ENCODE measurements at regions not wholly inside any gene's neighbourhood (a gene's known extent, or its start where the extent isn't known, plus 50 kb on each side); places are given as distances from the start of the nearest gene placed in this dataset.
A peak's percentile ranks its signal among the peaks of the same experiment; 100 is the strongest.

DNA sequence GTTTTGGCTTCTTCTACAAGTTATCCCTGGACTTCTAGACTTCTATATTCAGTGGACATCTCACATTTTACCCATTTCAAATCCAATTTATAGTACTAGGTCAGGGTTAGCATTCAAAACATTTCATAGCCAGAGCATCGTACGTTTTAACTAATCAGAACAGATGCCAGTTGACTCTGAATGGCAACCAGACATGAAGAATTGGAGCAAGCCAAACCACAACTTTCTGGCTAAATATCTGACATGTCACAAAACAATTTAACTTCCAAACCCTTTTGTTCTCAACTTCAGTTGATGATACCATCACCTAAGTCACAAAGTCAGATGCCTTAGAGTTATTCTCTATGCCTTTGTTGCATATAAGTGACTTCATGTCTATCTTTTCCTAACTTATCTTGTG, 1105.7 kb downstream of the XPNPEP1 start:
- Histone ChIP-seq H3K27ac (ENCODE audit: low read length) (peak overlapping the region; percentile 35), H2AFZ (ENCODE audit: low read depth, low read length) (no peak overlapping the region), H3K4me3 (ENCODE audit: low read length) (no peak overlapping the region), H3K4me2 (ENCODE audit: low read length) (no peak overlapping the region), H3F3A (ENCODE audit: insufficient read depth, low read length, poor library complexity, severe bottlenecking) (no peaks in the 10 kb centered on the region), H3K9me2 (ENCODE audit: insufficient read depth, low read length) (no peaks in the 10 kb centered on the region), H3K9me3 (ENCODE audit: low read length) (no peaks in the 10 kb centered on the region), H3K79me2 (replicated peaks; ENCODE audit: insufficient read depth, low read length) (no peaks in the 10 kb centered on the region), H3K36me3 (ENCODE audit: insufficient read depth, low read length) (no peaks in the 10 kb centered on the region), H4K20me1 (ENCODE audit: insufficient read depth) (no peaks in the 10 kb centered on the region), H3K27me3 (ENCODE audit: insufficient read depth, low read depth, low read length) (no peaks in the 10 kb centered on the region), H3K9ac (ENCODE audit: low read length) (no peak overlapping the region)
- TF ChIP-seq EZH2 (IDR thresholded peaks at IDR 0.05; ENCODE audit: borderline replicate concordance, insufficient read depth, low read length, poor library complexity, severe bottlenecking), result no peak
- no peak for TF ChIP-seq SMC3 (conservative IDR thresholded peaks at IDR 0.05; ENCODE audit: poor library complexity)
- TF ChIP-seq EP300 (conservative IDR thresholded peaks at IDR 0.05; ENCODE audit: poor library complexity, severe bottlenecking), result no peak
- no peak for TF ChIP-seq CTCF (IDR thresholded peaks at IDR 0.05; ENCODE audit: poor library complexity, severe bottlenecking)

- TF ChIP-seq EP300 (conservative IDR thresholded peaks at IDR 0.05; ENCODE audit: poor library complexity, severe bottlenecking) (peak; percentile 74), REST (IDR thresholded peaks at IDR 0.05; ENCODE audit: borderline replicate concordance) (peak; percentile 61), POLR2AphosphoS5 (IDR thresholded peaks at IDR 0.05) (peak; percentile 49), RAD21 (conservative IDR thresholded peaks at IDR 0.05) (no peak), SMC3 (conservative IDR thresholded peaks at IDR 0.05; ENCODE audit: poor library complexity) (peak; percentile 12)
- H3F3A ChIP-seq (ENCODE audit: insufficient read depth, low read length, poor library complexity, severe bottlenecking), result no peaks in the 10 kb centered on the region
- no peaks in the 10 kb centered on the region for H3K27me3 ChIP-seq (ENCODE audit: insufficient read depth, low read depth, low read length)
- no peak overlapping the region for H3K4me2 ChIP-seq (ENCODE audit: low read length)
- H3K27ac ChIP-seq (ENCODE audit: low read length), result peak overlapping the region; percentile 35
- H3K4me3 ChIP-seq (ENCODE audit: low read length), result no peak overlapping the region
- H3K36me3 ChIP-seq (ENCODE audit: insufficient read depth, low read length), result no peaks in the 10 kb centered on the region
- no peaks in the 10 kb centered on the region for H3K79me2 ChIP-seq (replicated peaks; ENCODE audit: insufficient read depth, low read length)
- no peak overlapping the region for H3K9ac ChIP-seq (ENCODE audit: low read length)
- no peaks in the 10 kb centered on the region for H3K9me3 ChIP-seq (ENCODE audit: low read length)
- H2AFZ ChIP-seq (ENCODE audit: low read depth, low read length), result no peak overlapping the region
- H3K9me2 ChIP-seq (ENCODE audit: insufficient read depth, low read length), result no peaks in the 10 kb centered on the region
- no peaks in the 10 kb centered on the region for H4K20me1 ChIP-seq (ENCODE audit: insufficient read depth)
Measured at GRCh38 chr10:108817135-108817534, 1106.2 kb downstream of the XPNPEP1 start.

DNA sequence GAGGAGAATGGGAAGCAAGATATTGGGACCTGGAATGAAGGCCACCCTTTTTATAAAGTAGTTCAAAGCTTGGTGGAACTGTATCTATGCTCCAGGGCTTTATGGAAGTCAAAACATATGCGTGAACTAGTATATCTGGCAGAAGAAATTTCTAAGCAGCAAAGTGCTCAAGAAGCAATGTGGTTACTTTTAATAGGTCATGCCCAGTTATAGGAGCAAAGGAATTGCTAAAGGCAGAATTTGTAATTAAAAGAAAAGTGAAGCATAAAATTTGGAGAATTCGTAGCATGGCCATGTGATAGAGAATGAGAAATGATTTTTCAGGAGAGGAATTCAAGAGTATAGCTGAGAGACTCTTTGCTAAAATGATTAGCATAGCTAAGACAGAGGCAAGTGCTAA, 1110.4 kb downstream of the XPNPEP1 start:
- Histone ChIP-seq H3K4me2 (ENCODE audit: low read length) (no peak overlapping the region), H3K9me2 (ENCODE audit: insufficient read depth, low read length) (no peaks in the 10 kb centered on the region)

More for the DNA sequence above, 1110.4 kb downstream of the XPNPEP1 start:
- Histone ChIP-seq H3K9ac (ENCODE audit: low read length) (no peak overlapping the region), H3K9me3 (ENCODE audit: low read length) (no peaks in the 10 kb centered on the region), H3K79me2 (replicated peaks; ENCODE audit: insufficient read depth, low read length) (no peaks in the 10 kb centered on the region), H2AFZ (ENCODE audit: low read depth, low read length) (no peak overlapping the region), H3K36me3 (ENCODE audit: insufficient read depth, low read length) (no peaks in the 10 kb centered on the region), H4K20me1 (ENCODE audit: insufficient read depth) (no peaks in the 10 kb centered on the region), H3K27me3 (ENCODE audit: insufficient read depth, low read depth, low read length) (no peaks in the 10 kb centered on the region), H3K4me3 (ENCODE audit: low read length) (no peak overlapping the region), H3K27ac (ENCODE audit: low read length) (no peak overlapping the region), H3F3A (ENCODE audit: insufficient read depth, low read length, poor library complexity, severe bottlenecking) (no peaks in the 10 kb centered on the region)
- TF ChIP-seq MXI1 (conservative IDR thresholded peaks at IDR 0.05; ENCODE audit: poor library complexity, severe bottlenecking) (no peak), REST (IDR thresholded peaks at IDR 0.05; ENCODE audit: borderline replicate concordance) (no peak), CTCF (IDR thresholded peaks at IDR 0.05; ENCODE audit: poor library complexity, severe bottlenecking) (no peak), EZH2 (IDR thresholded peaks at IDR 0.05; ENCODE audit: borderline replicate concordance, insufficient read depth, low read length, poor library complexity, severe bottlenecking) (no peak), RAD21 (conservative IDR thresholded peaks at IDR 0.05) (no peak), TAF1 (IDR thresholded peaks at IDR 0.05; ENCODE audit: low read depth) (no peak), EP300 (conservative IDR thresholded peaks at IDR 0.05; ENCODE audit: poor library complexity, severe bottlenecking) (no peak), SMC3 (conservative IDR thresholded peaks at IDR 0.05; ENCODE audit: poor library complexity) (no peak), POLR2AphosphoS5 (IDR thresholded peaks at IDR 0.05) (no peak)
